Fibroblast of villous mesenchyme (primary cell): ENCODE measurements at regions not wholly inside any gene's neighbourhood (a gene's known extent, or its start where the extent isn't known, plus 50 kb on each side); places are given as distances from the start of the nearest gene placed in this dataset.

Experiments used
- DNase-seq: peaks from one replicate; pipeline ENCODE4 v3.0.0-alpha.2; 2010; ENCODE audit warnings: low read depth
- H3K4me3 ChIP-seq: 2 replicates; pipeline ENCODE4 v1.5.1; 2011; ENCODE audit warnings: low read depth, mild to moderate bottlenecking, low read length
- TF ChIP-seq, protein P1 (sequence below): IDR thresholded peaks from 2 replicates; pipeline ENCODE4 v1.5.1; 2012; ENCODE audit warnings: low read depth, mild to moderate bottlenecking, low read length; ENCODE audit not compliant: insufficient read depth

DNA sequence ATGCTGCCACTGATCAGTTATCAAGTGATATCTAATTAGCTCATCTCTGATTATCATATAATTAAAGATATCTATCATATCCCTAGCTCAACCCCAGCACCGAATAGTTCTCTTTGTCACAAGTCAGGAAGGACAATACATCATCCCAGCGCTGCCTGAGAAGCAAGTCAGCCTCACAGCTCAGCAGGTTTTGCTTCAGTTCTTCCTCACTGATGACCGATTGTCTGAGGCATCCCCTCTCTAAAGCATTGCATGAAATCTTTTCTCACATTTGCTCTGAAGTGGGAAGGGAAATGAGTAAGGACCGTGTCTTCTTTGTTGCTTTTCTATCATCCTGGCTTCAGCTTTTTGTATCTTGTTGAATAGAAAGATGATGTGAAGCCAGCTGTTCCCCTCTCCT, 247.9 kb downstream of the CMPK2 start:
- TF ChIP-seq, protein P1, sequence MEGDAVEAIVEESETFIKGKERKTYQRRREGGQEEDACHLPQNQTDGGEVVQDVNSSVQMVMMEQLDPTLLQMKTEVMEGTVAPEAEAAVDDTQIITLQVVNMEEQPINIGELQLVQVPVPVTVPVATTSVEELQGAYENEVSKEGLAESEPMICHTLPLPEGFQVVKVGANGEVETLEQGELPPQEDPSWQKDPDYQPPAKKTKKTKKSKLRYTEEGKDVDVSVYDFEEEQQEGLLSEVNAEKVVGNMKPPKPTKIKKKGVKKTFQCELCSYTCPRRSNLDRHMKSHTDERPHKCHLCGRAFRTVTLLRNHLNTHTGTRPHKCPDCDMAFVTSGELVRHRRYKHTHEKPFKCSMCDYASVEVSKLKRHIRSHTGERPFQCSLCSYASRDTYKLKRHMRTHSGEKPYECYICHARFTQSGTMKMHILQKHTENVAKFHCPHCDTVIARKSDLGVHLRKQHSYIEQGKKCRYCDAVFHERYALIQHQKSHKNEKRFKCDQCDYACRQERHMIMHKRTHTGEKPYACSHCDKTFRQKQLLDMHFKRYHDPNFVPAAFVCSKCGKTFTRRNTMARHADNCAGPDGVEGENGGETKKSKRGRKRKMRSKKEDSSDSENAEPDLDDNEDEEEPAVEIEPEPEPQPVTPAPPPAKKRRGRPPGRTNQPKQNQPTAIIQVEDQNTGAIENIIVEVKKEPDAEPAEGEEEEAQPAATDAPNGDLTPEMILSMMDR: no peak
- no peak for DNase-seq
- no peak overlapping the region for H3K4me3 ChIP-seq

DNA sequence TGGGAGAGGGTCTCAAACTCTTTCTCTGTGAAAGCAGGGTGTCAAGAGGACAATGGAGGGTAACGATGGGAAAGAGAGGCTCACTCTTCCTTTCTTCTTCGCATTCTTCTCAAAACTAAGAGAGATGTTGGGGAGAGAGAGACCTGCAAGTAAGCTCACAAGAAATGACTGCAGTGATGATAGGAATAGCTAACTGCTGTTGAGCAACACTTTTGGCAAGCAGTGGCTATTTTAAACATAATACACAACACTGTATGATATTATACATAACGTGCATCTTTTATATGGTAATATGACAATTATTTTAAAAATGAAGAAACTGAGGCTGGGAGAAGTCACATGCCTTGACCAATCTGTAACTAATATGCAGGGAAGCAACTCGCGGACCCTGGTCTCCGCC, 247.5 kb downstream of the CMPK2 start:
- DNase-seq: no peak
- no peak overlapping the region for H3K4me3 ChIP-seq
- TF ChIP-seq, protein P1: no peak

DNA sequence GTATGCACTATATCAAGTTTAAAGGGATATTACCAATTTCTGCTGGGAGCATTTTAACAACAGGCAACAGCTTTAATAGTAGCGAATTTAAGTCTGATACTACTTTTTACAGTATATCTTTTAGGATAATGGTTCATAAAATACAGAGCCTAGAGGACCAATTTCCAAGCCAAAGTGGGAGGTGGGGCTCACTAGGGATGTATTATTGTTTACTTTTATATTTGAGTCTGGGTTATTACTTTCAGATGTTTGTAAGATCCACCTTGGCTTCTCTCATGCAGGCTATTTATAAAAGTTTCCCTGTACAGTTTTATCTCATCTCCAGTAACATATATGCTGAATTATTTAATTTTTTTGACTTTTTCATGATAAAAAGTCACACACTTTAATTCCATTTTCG, 242.0 kb downstream of the CMPK2 start:
- TF ChIP-seq, protein P1: no peak
- no peak for DNase-seq

DNA sequence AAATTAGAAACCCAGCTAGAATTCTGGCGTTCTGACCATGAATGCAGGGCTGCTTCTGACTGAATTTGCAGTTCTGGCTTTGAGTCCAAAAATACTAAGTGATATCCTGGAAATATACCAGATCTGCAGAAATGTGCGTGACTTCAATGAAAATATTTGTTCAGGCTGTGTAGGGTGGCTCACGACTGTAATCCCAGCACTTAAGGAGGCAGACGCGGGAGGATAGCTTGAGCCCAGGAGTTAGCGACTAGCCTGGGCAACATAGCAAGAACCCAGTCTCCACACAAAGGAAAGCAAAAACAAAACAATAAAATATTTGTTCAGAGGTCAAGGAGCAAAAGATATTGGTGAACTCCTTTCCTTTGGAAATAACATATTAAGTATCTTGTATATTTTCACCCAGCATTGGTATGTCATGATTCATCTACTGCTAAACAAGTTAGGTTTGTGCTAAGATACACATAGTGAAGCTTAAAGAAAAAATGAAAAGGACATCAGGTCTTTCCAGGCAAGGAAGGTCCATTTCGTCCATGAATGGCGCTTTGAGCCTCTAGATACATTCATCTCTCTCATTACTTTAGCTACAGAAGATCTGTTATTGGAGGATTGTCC, 239.2 kb downstream of the CMPK2 start:
- H3K4me3 ChIP-seq: no peak overlapping the region
- TF ChIP-seq, protein P1: no peak
- DNase-seq: peak; percentile 60

More for the DNA sequence above, 242.0 kb downstream of the CMPK2 start:
- H3K4me3 ChIP-seq: no peak overlapping the region

DNA sequence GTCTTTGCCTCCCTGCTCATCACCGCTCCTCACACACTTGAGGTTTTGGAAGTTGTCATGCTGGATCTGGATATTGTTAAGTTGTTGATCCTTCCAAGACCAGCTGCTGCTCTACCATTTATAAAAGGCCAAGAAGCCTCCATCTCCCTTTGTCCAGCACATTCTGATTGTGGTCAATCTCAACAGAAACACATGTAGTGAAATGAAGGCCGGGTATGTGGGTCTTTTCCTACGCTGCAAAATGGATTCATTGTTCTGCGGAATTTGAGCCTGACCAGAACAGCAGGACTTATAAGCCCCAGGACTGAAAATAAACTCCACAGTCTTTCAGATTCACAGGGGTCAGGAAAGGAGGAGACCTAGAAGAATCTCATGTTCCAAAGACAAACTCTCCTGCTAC, 238.4 kb downstream of the CMPK2 start:
- H3K4me3 ChIP-seq: no peak overlapping the region
- DNase-seq: no peak
- TF ChIP-seq, protein P1: no peak

DNA sequence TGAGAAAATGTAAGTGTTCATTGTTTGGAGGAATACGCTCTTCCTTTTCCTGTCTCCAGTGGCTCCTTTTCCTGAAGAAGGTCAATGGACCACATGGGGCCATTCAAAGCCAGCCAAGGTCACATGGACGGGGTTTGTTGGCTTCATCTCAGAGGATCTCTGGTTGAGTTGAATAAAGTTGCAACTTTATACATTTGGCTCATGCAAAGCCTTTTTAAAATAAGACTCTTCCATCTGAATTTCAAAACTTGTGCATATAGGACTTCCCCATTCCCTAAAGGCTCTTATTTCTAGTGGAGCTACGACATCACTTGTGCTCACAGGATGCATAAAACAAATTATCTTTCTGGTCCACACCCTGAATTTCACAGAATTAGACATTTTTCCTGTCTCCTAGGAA, 235.5 kb downstream of the CMPK2 start:
- no peak overlapping the region for H3K4me3 ChIP-seq
- no peak for DNase-seq
- TF ChIP-seq, protein P1: no peak

DNA sequence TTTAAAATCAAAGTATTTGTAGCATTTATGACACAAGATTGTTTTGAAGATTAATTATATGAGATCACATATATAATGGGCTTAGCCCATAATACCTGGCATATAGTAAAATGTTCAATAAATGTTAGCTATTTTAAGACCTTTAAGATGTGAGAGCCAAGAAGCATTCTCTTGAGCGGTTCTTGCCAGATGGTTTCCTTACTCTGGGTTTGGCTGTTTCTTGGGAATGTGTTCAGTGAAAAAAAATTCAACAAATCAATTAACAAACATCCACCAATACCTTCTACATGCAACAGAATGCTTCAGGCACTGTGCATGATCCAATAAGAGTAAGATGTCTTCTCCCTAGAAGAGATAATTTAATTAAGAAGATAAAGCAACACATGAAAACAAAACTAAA, 230.4 kb downstream of the CMPK2 start:
- TF ChIP-seq, protein P1: no peak
- H3K4me3 ChIP-seq: no peak overlapping the region
- no peak for DNase-seq
